ENCODE measurements at regions not wholly inside any gene's neighbourhood (a gene's known extent, or its start where the extent isn't known, plus 50 kb on each side); places are given as distances from the start of the nearest gene placed in this dataset.

- TF ChIP-seq EZH2 (IDR thresholded peaks at IDR 0.05; ENCODE audit: insufficient read depth, poor library complexity, severe bottlenecking): no peak
- no peak for TF ChIP-seq EZH2phosphoT487 (IDR thresholded peaks at IDR 0.05; ENCODE audit: insufficient read depth, low read depth)
These were observed 740.6 kb downstream of the RWDD3 start for GRCh38 chr1:95974586-95974985.
